Myocyte (in vitro differentiated cells): ENCODE measurements at regions not wholly inside any gene's neighbourhood (a gene's known extent, or its start where the extent isn't known, plus 50 kb on each side); places are given as distances from the start of the nearest gene placed in this dataset.

Experiments used
- DNase-seq: peaks from one replicate; pipeline ENCODE4 v3.0.0-alpha.2; 2012; ENCODE audit warnings: low read depth

DNA sequence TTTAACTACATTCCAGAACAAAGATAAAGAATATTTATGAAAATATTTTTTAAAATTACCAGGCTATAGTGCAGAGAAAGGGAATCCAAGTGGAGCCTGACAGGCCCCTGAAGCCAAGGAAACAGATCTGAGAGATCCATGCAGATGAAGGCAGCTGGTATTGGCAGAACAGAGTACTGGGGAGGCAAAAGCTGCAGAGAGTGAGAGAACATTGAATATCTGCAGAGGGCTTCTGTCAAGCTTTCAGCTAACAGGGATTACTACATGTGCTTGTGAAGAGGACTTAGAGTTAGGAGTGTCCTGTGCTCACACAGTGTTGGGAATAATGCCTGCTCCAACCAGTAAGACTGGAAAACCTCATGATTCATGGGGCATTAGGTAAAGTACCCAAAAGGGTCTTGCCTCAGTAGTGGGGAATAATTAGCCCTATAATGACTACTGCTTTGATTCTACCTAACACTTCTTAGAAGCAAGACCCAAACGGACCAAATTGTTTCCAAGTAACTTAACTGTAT lies 657.2 kb downstream of the DHX35 start:
- no peak for DNase-seq

DNA sequence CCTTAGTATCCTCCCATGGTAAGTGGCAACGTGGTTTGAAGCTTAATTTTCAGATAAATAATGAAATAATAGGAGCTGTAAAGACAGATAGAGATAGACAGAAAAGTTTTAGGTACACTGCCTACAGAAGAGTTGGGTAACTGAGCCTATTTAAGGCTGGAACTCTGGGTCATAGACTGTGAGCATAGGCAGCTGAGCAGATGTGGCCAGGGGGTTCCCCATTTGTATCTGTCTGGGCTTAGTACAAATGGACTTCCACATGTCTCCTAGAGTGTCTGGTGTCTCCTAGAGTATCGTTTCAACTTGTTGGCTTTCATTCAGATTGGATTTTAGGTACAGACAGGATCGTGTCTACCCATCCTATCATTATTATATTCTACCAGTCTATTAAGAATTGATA lies 649.8 kb downstream of the DHX35 start:
- no peak for DNase-seq

DNA sequence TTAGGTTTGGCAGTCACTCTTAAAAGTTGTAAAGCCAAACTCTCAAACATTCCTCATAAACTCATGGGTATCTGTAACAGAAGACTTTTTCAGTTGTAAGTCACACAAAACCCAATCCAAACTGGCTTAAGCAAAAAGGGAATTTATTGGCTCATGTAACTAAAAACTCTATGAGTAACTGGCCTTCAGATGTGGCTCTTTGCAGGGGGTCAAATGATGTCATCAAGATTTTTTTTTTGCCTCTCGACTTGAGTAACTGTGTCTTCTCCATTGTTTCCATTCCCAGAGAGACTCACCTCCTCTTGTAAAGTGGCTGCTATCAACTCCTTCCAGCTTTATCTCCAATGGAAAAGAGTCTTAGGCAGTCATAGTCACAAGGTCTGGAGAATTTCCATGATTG lies 645.0 kb downstream of the DHX35 start:
- DNase-seq: no peak

DNA sequence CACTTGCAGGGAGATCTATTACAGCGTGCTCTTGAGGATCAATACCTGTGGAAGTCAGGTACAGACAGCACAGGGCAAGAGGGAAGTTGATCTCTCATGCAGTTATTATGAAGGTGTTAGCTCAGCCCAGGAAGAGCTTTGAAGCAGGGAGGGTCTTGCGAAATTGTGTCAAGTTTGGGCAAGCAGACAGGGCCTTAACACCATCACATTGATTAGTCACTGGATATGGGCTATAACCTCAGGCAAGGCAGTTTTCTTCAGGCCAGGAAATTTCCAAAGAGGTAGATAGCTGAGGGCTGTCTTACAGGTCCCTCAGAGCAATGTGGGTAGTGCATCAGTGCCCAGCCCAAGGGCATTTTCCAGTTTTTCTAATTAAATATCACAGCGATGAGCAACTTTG lies 643.8 kb downstream of the DHX35 start:
- no peak for DNase-seq

DNA sequence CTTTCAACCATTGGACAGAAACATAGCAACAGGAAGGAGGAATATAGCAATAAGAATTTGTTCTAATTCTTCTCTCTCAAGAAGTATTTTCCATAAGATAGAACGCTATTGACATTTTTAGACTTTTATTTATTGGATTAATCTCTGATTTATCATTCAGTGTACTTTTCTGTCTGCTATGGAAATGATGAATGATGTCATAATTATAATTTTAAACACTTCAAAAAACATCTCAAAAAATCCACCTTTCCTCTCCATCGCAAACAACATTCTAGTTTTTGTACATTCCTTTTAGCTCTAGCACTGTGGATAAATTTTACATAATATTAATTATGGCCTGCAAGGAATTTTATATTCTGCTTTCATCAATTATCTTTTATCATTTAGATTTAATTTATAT lies 643.2 kb downstream of the DHX35 start:
- no peak for DNase-seq

DNA sequence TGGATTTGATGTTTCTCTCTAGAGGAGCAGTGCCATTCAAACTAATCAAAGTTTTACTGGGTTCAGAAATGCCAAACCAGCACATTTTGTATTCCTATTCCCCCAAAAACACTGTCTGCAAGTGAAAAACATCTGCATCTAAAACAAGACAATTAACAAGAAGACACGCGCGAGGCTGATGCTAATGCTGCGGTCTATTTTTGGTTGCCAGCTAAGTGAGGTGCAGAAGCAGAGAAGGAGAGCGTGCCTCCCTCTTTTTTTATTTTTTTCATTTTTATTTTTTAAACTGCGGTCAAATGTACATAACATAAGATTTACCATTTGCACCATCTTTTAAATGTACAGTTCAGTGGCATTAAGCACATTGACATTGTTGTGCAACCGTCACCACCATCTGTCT lies 641.1 kb downstream of the DHX35 start:
- DNase-seq: no peak

DNA sequence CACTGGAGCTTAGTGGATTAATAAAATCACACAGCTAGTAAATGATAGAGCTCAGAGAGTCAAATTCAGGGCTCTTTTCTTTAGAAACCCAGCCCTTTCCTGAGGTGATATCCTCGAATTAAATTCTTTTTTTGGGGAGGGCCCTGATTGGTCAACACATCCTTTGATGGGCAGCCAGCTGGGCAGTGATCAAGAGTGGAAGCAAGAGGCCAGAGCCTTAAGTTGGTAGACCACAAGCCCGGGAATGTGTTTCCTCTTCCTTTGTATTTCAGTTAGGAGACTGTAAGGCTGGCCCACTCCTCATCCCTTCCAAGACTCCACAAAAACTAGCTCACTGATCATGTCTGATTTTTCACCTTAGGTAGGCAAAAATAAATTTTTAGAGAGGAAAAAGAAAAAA lies 640.5 kb downstream of the DHX35 start:
- DNase-seq: no peak

DNA sequence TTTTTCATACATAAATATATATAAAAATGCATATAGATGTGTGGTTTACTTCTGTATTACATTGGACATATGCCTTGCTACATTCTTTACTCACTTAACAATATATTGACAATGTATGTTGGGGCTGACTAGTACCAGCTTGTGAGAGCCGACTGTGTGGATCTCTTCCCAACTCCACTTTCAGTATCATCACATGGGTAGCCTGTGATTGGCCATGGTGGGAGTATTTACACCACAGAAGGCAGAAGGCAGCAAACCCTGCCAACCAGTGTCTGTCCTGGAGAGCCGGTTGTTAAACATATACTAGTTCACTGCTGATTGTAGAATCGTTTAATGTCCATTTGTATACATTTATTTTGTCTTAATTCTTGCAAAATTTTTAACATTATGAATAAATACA lies 638.7 kb downstream of the DHX35 start:
- no peak for DNase-seq

DNA sequence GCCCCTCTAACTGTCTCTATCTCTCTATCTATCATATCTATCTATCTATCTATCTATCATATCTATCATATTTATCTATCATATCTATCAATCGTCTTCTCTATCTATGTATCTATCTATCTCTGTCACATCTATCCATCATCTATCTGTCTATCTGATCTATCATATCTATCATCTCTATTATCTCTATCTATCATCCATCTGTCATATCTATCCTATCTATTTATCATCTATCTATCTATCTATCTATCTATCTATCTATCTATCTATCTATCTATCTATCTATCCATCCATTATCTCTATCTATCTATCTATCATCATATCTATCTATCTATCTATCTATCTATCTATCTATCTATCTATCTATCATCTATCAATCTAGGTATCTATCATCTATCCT lies 638.0 kb downstream of the DHX35 start:
- no peak for DNase-seq

DNA sequence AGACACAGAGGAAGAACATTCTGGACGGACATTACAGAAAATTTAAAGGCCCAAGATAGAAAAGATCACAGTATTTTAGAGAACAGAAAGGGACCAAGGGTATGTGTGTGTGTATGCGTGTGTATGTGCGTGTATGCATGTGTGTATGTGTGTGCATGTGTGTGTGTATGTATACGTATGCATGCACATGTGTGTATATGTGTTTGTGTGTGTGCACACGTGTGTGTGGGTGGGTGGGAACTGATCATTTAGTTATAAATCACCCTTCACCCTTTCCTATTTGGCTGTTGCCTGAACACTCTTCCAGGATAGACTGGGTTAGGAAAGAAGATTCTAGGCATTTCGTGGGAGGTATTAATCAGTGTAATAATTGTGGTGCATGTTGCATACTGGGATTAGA lies 634.4 kb downstream of the DHX35 start:
- DNase-seq: no peak

DNA sequence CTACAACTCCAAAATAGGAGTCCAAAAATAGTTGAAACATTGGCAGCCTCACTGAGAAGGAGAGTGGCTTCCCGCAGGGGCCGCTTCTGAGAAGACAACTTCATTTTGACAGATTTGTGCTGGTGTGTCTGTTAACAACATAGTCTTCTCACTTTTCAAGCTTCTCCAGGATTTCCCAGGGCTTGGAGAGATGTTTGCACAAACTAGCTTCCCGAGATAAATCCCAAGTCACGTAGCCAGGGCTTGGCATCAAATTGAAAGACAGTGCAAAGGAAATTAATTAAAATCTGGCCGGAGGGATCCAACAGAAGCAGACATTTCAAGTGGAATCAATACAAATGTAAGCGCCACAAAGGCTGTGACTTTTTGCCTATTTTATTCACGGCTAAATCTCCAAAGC lies 630.2 kb downstream of the DHX35 start:
- DNase-seq: no peak

DNA sequence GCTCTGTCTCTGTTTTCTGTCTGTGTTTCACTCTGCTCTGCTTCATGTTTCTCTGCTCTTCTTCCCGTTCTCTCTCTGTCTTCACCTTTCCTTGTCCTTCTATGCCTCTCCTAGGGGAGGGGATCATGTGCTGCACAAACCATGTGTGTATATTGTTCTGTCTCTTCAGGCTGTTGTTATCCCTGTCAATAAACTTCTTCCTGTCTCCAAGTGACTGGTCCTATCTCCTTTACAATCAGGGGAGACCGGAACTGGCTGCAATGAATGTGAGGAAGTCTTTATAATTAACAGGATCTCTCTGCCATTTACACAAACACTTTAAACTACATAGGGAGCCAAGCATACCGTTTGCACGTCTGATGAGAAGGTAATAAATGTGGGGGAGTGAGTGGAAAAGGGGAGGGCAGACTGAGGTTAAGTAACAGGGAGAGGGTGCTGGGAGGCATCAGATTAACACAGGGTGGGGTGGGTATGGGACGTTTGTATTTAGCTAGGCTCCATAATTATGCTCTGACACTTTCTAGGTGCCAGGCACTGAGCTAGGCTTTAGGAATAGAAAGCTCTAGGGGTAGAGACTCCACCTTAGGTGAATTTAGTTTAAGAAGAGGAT lies 626.1 kb downstream of the DHX35 start:
- DNase-seq: no peak

DNA sequence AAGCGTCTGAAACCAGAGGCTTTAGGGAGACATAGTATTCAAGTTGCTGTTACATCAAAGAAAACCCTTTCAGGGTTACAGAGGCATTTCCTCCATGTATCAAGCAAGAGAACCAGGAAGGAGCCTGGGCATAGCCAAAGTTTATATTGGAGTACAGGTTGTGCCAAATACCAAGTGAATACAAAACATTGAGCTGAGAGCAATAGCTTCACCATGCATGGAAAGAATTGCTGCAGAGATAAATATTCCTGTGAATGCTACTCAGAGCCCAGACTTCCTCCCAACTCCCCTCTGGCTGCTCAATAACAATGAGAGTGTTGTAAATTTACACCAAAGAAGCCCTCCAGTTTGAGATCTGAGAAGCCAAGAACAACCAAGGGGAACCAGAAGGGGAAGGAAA lies 618.9 kb downstream of the DHX35 start:
- DNase-seq: no peak

DNA sequence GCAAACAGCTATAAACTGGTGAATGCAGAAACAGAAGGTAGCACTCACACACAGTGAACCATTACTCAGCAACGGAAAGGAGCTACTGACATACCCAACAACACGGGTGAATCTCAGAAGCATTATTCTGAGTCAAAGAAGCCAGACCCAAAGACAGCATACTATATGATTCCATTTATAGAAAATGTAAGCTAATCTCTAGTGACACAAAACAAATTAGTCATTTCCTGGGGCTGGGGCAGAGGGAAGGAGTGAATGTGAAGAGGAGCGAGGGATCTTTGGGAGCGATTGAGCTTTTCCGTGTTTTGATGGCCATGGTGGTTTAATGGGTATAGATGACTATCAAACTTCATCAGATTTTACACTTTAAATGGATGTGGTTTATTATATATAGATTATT lies 614.6 kb downstream of the DHX35 start:
- no peak for DNase-seq

DNA sequence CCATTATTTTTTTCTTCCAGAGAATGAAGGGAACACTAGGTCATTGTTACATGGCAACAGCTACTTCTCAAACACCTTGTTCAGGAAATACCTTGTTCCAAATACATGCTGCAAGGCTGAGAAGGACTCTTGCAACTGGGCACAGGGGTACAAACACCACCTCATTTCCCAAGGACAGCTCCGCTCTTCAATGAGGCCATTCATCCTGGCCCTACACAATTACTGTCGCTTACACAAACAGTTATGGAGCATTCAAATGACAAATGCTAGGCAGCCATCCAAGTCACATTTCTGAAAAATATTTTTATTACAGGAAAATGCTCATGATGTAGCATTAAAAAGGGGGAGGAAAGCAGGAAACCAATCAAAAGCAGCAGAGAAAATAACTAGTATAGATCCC lies 611.9 kb downstream of the DHX35 start:
- no peak for DNase-seq

DNA sequence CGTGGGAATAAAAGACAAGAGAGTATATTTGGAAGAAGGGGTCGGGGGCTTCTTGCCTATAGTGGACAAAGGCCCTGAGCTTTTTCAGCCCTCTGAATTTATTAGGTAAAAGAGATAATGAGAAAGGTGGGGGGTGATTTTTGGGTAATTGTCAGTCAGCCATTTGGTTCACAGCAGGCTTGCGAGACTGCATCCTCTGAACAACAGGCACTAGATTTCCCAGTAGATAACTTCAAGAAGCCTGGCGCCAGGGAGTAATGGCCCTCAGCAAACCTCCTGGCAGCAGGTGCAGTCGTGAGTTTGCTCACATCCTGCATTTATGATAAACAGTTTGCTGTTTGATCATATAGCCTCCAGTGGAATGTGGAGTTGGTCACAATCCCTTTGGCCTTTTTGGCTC lies 609.0 kb downstream of the DHX35 start:
- no peak for DNase-seq

DNA sequence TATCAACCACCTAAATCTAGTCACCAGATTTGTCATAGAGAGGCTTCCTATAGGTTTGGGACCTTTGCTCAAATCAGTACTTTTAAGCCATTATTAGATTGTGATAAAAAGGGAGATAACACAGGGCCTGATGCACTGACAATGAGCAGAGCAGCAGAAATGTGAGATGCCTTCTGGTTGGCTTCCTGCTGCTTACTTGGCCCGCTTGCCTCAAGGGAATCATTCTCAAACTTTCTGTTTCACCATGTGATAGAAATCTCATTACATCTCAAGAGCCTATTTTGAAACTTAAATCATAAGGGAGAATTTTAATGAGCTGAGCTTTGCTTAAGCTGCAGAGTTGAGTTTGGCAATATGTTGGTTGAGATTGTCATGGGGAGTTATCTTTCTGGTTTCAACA lies 606.0 kb downstream of the DHX35 start:
- DNase-seq: no peak

DNA sequence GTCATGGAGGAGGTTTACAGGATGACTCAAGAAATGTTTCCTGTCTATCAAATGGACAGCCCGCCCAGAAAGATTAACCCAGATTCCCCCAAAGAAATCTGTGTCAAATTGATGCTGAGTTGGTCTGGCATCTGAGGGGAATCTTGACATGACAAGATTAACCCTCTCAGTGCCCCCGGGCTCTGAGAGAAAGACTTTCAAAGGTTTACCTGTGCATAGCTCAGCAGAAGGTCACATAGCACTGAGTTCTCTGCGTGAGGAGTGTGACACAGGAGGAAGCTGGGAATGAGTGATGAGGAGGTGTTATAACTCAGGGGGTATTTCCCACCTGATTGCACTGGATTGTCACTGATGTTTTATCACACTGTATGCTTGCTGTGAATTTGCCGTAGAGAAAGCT lies 601.2 kb downstream of the DHX35 start:
- DNase-seq: no peak

DNA sequence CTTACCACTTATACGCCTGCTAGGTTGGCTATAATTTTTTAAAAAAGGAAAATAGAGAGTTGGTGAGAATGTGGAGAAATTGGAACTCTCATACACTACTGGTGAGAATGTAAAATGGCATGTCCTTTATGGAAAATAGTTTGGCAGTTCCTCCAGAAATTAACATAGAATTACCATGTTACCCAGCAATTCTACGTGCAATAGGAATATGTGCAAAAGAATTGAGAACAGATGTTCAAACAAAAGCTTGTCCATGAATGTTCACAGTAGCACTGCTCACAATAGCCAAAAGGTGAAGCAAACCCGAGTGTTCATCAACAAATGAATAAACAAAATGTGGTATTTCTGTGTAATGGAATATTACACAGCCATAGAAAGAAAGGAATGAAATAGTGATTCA lies 592.2 kb downstream of the DHX35 start:
- DNase-seq: no peak

DNA sequence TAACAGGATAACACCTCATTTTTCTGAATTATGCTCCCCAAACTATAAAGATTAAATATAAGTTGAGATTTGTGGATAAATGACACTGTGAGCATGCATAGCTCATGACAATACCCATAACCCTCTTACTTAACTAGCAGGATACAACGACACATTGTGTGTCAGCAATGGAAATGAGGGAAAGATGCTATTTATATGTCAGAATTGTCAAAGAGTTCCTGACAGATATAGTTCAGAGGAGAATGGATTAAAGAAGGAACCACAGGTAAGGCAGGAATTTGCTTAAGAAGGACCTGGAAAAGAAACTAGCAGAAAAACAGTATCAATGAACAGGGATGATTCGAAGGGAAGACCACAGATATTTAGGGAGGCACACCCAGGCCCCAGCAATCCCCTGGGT lies 591.0 kb downstream of the DHX35 start:
- no peak for DNase-seq

DNA sequence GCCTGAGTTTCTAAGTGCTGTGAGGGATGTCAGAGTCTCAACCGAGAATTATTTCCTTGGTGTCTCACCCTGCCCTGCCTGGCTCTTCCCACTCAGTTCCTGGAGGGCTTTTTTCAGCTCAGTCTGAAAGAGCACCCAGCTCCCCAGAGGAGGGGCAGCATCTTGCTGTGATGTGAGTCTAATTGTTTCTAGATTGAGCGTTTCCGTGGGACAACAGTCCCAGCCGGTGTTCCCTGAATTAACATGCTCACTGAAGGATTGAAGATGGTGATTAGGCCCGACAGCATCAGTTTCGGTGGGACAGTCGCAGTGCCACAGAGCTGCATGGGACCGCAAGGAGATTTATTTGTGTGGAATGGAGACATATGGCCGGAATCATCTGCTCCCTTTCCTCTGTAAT lies 587.6 kb downstream of the DHX35 start:
- no peak for DNase-seq

DNA sequence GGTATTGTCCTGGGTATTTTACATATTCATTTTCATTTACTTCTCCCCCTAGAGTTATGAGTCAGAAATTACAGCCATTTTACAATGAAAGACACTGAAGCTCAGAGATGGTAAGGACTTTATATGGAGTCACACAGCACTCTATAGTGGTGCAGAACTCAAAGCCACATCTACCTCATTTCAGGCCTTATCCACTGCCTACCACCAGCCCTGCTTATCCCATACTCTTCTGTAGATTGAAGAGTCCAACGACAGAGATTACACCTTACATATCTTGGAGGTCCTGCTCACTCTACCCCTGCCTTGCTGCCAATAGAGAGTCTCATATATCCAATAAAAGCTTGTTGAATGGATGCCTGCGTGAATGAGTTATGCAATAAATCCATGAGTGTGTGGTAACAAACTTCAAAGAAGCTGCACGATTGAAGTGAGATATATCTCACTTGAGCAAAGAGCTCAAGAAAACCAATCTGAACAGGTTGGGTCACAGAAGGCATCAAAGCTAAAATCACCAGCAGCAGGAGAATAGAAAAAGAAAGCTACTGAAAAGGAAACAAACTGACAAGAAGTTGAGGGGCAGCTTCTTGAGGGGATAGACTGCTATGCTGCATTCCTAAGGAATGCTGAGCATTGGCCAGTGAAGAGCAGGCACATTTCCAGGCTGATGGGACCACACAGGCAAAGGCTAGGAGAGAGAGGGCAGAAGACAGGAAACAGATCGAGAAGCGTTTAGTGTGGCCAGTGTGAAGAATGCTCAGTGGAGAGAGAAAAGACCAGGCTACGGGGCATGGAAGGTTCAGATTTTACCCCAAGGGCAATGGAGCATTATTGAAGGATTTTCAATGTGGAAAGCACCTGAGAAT lies 585.6 kb downstream of the DHX35 start:
- no peak for DNase-seq
